ENCODE measurements at regions not wholly inside any gene's neighbourhood (a gene's known extent, or its start where the extent isn't known, plus 50 kb on each side); places are given as distances from the start of the nearest gene placed in this dataset.

DNA sequence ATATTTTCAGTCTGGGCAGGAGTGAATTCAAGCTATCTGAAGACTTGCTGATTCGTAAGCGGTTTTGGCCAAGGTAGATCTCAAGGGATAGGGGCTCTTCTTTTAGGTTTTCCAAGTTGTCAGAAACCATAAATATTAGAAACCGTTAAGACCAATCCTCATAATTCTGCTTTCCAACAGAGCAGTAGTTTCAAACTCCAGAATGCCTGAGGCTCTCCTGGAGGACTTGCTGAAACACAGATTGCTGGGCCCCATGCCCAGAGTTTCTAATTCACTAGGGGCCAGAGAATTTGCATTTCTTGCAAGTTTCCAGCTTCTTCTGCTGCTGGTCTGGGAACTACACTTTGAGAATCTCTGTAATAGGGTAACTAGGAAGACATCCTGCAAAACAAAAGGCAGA is 1855.7 kb upstream of the CELF4 start:
- no peak overlapping the region for H3K4me3 ChIP-seq
- intact Hi-C loops (cut with DNase I; ENCODE audit: low total_unique reads): no loop called here
- 88 to 96% (median 94%) methylated on average over 3 of the region's 3 CpGs for WGBS, 5 donors

DNA sequence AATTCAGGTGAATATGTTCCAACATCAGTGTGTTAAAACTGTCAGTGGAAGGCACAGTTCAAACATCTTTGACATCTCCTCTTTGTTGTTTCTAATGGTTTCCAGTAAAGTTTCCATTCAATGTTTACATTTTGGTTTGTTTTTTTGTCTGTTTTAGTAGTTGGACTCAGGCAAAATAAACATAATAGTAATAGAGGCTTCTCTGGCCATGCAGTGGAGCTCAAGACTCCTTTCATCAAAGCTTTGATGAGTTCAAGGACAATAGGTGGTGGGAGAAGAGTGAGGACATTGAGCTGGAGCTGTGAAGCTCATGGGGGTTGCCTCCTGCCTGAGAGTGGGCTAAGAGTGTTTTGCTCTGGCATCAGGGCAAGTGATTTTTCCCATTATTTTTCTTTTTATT is 1853.7 kb upstream of the CELF4 start:
- TF ChIP-seq POLR2AphosphoS5 (IDR thresholded peaks at IDR 0.05): no peak
- TF ChIP-seq, protein P1, sequence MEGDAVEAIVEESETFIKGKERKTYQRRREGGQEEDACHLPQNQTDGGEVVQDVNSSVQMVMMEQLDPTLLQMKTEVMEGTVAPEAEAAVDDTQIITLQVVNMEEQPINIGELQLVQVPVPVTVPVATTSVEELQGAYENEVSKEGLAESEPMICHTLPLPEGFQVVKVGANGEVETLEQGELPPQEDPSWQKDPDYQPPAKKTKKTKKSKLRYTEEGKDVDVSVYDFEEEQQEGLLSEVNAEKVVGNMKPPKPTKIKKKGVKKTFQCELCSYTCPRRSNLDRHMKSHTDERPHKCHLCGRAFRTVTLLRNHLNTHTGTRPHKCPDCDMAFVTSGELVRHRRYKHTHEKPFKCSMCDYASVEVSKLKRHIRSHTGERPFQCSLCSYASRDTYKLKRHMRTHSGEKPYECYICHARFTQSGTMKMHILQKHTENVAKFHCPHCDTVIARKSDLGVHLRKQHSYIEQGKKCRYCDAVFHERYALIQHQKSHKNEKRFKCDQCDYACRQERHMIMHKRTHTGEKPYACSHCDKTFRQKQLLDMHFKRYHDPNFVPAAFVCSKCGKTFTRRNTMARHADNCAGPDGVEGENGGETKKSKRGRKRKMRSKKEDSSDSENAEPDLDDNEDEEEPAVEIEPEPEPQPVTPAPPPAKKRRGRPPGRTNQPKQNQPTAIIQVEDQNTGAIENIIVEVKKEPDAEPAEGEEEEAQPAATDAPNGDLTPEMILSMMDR (IDR thresholded peaks at IDR 0.05 in 8 of 11, conservative IDR thresholded peaks at IDR 0.05 in 3 of 11): no peak
- no peak for TF ChIP-seq POLR2A (IDR thresholded peaks at IDR 0.05)
- Histone ChIP-seq H3K27ac (no peak overlapping the region), H3K4me1 (no peaks in the 10 kb centered on the region), H3K27me3 (replicated peaks in 1 of 7) (no peaks in the 10 kb centered on the region), H3K36me3 (no peaks in the 10 kb centered on the region), H3K4me3 (no peak overlapping the region), H3K9me3 (no peaks in the 10 kb centered on the region)
- intact Hi-C loops (cut with DNase I; ENCODE audit: low total_unique reads): no loop called here
- DNase-seq: no peak

More for the DNA sequence above, 1855.7 kb upstream of the CELF4 start:
- Histone ChIP-seq H3K36me3 (no peaks in the 10 kb centered on the region), H3K27me3 (replicated peaks in 1 of 7) (no peaks in the 10 kb centered on the region), H3K27ac (no peak overlapping the region), H3K4me1 (no peaks in the 10 kb centered on the region), H3K9me3 (peaks cover 0 to 10% (median under 1%) of the 10 kb centered on the region in 8 donors)
- DNase-seq: no peak
- TF ChIP-seq POLR2AphosphoS5 (IDR thresholded peaks at IDR 0.05): no peak

DNA sequence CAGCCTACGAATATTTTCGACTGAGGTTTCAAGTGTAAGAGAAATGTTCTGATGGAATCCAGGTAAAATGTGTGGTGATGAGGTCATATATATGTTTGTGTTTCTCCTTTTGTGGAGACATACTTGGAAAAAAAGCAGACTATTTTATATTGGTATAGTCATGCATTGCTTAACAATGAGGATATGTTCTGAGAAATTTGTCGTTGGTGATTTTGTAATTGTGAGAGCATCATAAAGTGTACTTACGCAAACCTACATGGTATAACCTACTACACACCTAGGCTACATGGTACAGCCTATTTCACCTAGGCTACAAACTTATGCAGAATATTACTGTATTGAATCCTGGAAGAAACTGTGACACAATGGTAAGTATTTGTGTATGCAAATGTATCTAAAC is 1849.9 kb upstream of the CELF4 start:
- H3K4me1 ChIP-seq: no peaks in the 10 kb centered on the region
- no peak for TF ChIP-seq POLR2A (IDR thresholded peaks at IDR 0.05)
- TF ChIP-seq POLR2AphosphoS5 (IDR thresholded peaks at IDR 0.05): no peak
- TF ChIP-seq, protein P1 (IDR thresholded peaks at IDR 0.05 in 8 of 11, conservative IDR thresholded peaks at IDR 0.05 in 3 of 11): no peak
- intact Hi-C loops (cut with DNase I; ENCODE audit: low total_unique reads): no loop called here
- no peak for DNase-seq
- H3K36me3 ChIP-seq: no peaks in the 10 kb centered on the region
- no peak overlapping the region for H3K27ac ChIP-seq
- H3K9me3 ChIP-seq: no peaks in the 10 kb centered on the region
- H3K4me3 ChIP-seq: no peak overlapping the region
- 79 to 94% (median 88%) methylated on average over 4 of the region's 4 CpGs for WGBS, 5 donors
- H3K27me3 ChIP-seq (replicated peaks in 1 of 7): no peaks in the 10 kb centered on the region

DNA sequence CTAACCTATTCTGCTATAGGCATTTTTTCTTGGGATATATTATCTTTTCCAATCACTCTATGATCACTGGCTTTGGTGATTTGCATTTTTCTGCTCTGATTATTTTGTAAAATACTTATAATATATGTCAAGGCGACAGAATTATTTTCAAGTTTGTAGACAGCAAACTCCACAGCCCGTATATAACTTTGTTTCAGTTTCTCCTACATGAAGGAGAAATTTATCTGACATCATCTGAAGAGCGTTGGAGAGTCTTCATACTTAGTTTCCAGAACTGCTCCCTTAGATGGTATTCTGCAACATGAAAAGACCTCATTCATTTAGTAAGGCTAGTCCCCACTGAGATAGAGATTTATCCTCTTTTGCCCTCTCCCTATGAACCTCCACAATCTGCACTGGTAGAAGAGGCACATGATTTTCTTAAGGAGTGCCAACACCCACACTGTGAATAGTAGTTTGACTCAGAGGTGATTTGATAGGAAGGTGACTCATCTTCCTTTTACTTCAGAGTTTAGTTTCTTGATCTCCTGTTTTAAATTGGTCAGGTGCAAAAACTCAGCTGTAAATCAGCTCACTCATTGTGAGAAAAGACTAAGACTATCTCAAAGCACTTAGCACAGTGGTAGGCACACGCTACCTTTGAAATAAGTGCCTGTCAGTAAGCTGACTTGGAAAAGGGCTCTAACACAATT is 1848.6 kb upstream of the CELF4 start:
- H3K36me3 ChIP-seq: no peaks in the 10 kb centered on the region
- DNase-seq: no peak
- H3K9me3 ChIP-seq: no peaks in the 10 kb centered on the region
- WGBS, 5 donors: 79 to 86% (median 82%) methylated on average over 4 of the region's 4 CpGs
- H3K27ac ChIP-seq: no peak overlapping the region
- intact Hi-C loops (cut with DNase I; ENCODE audit: low total_unique reads): no loop called here
- H3K4me1 ChIP-seq: no peaks in the 10 kb centered on the region
- TF ChIP-seq, protein P1 (IDR thresholded peaks at IDR 0.05 in 8 of 11, conservative IDR thresholded peaks at IDR 0.05 in 3 of 11): no peak
- TF ChIP-seq POLR2AphosphoS5 (IDR thresholded peaks at IDR 0.05): no peak
- TF ChIP-seq POLR2A (IDR thresholded peaks at IDR 0.05): no peak
- no peaks in the 10 kb centered on the region for H3K27me3 ChIP-seq (replicated peaks in 1 of 7)
- H3K4me3 ChIP-seq: no peak overlapping the region
